LHCN-M2 (cell line): ENCODE measurements at regions not wholly inside any gene's neighbourhood (a gene's known extent, or its start where the extent isn't known, plus 50 kb on each side); places are given as distances from the start of the nearest gene placed in this dataset.
"Not testable (repeated sequence)": the region's sequence is repeated elsewhere in the genome, so short reads cannot be mapped to it uniquely, and the experiment has no call there.

Experiments
- DNase-seq: peaks from one replicate; pipeline ENCODE4 v3.0.0-alpha.2; 2012; ENCODE audit warnings: low read depth

DNA sequence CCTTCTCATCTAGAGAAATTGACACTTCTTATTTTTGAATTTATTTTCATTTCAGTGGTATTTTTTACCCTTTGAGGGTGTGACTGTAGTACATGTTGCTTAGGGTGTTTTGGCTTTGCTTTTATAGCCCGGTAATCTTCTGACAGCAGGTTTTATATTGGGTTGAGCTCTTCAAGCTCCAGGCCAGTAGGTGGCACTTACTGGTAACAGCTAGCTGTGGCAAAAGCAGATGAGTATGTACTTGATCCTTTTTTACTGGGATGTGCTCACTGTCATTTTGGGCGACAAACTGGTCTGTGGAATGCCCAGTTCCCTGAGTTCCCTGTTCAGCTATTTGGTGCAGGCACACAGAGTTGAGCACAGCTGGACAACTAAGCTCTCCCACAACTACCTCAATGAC is 916.2 kb upstream of the B3GALT2 start:
- DNase-seq = peak; percentile 5

DNA sequence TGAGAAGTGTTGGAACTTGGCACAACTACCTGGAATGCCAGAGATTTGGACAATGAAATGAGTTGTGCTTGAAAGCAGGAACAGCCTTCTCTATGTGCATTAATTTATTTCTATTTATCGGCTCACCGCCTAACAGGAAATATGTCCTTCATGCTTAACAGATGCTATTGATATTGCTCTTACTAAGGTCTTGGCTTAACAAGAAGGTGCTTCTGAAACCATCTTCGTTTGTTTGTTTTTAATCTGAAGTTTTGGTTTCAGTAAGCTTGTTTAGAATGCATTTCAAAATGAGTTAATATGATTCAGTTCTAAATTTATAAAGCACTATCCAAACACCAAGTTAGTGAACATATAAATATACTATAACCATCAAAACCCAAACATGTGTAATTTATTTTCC is 898.3 kb upstream of the B3GALT2 start:
- no peak for DNase-seq

DNA sequence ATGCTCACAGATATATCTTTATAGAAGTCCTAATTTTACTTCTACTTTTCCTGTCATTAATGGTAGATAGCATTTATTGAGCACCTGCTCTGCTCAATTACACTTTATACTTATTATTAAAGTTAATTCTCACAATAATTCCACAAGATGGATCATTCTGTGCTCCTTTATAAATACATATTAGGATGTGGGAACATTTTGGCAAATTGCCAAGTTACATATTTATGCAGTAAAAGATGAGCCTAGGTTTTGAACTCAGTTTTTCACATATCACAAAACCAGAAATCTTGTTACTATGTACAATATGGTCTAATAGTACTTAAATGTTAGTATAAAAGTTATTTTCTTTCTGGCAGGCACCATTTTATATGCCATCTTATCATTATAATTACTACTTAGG is 895.0 kb upstream of the B3GALT2 start:
- DNase-seq = no peak

DNA sequence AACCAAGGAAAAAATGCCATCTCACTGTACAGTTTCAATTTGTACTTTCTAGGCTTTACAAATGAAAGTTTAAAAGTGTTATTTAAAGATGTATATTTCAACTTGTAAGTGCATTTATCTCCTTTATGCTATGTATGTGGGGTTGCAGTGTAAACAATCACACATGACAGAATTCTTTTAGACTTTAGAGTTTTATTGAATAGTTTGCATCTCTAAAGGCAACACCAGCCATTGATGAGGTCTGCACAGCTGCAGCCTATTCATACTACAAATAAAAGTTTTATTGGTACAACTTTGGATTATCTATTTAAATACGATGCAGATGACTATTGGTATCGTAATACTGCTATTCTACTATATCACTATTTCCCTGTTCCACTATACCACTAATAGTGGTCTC is 894.4 kb upstream of the B3GALT2 start:
- no peak for DNase-seq

DNA sequence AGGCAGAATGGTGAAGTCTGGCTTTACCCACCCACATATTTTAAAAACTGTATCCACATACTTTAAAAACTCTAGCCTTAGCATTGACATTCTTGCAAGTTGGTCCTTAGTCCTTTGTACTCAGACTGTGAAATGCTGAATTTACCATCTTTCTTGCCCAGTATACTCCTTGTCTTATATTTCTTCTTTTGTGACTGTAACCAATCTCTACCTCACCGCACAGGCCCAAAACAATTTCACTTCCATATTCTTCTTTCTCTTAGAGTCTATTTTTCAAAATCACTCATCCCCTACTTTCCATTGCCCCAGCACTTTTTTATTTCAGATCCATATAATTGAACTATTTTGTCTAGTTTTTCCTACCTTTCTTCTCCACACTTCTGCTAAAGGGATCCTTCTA is 892.4 kb upstream of the B3GALT2 start:
- no peak for DNase-seq

DNA sequence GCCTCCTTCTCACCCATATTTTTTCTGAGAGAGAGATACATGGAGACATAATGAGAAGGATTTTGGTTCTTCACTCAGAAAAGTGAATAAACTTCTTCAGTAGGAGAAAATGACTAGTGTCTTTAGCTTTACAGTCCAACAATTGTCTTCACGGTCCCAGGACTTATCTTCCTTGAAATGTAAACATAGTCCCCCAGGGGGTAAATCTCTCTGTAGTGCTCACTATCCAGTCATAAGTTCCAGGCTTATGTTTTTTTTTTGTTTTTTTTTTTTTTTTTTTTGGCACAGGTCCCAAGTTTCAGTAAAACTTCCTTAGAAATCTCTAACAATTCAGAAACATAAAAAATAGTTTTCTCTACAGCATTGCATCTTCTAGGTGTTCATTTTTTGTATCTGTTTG is 890.2 kb upstream of the B3GALT2 start:
- peak; percentile 35 for DNase-seq

DNA sequence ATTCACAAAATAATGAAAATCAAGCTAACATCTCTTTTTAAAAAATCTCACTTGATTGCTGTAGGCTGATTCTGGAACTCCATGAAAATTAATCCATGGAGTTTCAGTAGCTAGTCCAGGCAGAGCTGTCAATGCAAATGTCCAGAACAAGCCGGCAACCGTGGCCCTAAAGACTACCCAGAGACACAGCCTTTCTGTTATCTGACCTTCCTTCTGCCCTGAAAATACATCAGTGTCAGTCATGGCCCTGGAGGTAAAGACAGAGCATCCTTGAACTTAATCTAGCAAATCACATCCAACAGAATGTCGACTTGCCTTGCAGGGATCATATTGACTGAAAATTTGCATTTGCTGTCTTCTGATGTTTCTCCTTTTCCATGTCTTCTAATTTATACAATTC is 887.4 kb upstream of the B3GALT2 start:
- no peak for DNase-seq

DNA sequence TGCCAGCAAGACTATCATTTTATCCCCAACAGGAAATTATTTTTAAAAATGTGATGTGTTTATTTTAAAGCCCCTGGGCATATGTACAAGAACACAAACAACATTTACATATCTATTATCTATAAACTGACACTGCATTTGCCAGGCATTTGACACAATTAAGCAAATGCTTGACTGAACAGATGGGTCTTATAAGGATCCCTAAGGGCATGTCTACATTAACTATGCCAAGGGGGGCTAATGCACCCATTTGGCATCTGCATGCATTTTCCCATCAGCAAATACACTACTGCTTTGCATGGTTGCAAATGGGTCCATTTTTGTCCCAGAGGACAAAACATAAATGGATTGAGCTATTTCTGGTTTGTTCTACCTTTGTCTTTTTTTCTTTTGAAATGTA is 884.8 kb upstream of the B3GALT2 start:
- no peak for DNase-seq

DNA sequence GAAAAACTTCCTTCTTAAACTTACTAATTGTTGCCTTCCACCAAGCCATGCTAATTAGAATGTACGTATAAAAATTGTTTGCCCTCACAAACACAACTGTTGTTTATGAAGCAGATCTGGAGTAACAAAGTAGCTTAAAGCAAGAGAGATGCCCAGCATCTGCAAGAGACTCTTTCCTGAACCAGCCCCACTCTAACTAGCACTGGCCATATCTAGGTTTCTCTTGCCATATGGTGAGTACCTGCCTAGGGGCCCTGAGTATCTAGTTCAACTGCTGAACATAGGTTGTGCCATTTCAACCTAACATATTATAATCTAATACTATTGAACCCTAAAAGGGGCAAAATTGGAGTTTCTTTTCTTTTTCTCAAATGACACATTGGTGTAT is 883.4 kb upstream of the B3GALT2 start:
- no peak for DNase-seq

DNA sequence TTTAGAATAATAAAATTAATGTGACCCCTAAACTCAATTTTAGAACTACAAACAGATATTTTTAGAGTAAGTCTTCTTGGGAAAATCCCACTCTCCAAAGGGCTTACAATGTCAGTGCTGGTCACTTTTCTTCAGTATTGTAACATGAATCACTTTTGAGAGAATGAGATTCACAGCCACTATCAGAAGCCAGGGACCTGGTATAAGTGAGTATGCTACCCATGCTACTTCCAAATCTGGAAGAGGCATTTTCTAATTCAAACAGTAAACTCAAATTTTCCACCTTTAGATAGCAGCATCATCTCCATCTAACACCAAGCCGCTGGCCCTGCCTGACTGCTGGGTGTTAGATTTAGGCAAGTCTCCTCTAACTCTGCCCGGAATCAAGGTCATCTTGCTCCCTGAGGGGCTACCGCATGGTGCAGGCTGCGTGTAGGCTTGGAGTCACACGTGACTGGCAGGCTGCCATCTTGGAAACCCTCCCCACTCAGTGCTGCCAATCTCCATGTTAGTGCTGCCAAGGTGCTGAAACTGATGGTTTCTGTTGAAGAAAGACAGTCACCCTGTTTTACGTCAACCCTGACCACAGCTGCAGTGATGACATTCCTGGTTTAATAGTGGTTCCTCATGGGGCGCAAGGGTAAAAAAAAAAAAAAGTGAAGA is 882.9 kb upstream of the B3GALT2 start:
- no peak for DNase-seq

DNA sequence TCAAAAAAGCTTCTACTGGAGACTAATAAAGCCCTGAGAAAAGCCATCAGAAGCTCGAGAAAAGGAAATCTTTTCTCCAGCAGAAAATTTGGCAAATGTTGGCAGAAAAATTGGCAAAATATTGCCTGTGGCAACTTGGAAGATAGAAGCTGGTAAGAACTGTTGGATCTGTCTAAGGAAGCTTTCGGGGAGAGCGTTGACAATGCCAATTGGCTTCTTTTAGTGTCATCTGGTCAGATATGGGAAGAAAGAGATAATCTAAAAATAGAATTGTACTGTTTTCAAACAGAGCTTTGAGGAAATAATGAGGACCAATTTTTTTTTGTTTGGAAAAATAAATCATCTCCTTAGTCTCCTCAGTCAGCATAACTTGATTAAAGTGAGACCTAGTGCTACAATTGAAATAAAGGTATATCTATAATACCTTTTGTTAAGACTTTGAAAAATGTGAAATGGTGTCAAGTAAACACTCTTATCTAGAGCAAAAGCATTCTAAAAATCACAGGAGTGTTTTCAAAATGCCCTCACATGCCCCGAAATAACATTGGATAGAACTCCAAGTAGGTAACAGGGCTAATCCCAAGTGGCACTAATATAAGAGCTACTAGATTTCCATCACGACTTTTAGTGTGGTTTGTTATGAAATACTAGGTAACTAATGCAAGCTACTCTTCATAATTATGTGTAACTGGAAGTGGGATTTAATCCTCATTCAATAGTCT is 882.2 kb upstream of the B3GALT2 start:
- DNase-seq = no peak

DNA sequence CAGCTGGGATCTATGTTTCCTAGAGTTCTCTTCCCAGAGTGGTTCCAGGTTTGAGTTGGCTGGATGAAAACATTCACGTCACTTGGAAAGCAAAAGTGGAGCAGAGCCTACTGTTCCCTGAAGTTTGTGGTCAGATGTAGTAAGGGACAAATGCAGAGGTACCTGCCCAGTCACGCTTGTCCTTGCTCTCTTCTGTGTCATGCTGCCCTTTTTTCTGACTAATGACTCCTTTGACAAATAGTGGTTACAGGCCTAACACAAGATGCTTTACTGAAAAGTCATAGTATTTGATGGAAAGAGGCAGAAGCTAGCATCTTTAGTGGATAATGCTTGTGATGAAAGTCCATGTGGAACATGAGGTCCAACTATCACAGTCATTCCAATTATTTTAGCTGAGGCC is 881.4 kb upstream of the B3GALT2 start:
- DNase-seq = peak; percentile 74

DNA sequence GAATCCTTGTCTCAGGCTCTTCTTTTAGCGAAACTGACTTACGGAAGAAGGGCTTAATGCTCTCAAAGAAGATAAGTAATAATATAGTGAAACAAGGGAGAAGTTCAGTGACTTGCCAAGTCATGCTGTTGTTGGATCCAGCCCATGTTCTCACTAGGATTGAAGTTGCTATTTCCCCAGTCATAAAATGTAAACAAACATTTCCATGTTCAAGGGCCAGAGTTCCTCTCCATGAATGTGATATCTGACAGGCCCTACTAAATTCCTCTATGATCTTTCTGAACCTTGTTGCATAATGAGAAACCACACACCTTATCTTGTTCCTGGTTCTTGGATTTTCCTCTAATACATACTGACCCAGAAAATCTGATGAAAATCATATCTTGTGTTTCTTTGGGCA is 876.5 kb upstream of the B3GALT2 start:
- DNase-seq = no peak

DNA sequence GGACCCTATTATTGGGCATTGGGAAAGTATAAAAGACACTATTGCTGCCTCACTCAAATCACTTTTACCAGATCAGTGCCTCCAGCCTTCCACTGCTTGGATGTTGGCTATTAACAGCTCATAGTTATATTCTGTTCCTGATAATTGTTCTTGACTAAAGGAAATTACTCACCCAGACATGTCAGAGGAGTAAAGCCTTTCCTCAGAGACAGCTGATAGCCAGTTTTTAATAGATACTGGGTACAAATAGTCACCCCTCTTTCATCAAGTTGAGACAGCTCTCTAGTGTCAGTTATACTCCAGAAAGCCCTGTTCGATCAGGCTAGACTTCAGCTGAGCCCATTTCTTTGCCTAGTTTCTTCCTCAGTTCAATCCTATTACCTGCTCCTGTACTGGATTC is 876.1 kb upstream of the B3GALT2 start:
- DNase-seq = no peak

DNA sequence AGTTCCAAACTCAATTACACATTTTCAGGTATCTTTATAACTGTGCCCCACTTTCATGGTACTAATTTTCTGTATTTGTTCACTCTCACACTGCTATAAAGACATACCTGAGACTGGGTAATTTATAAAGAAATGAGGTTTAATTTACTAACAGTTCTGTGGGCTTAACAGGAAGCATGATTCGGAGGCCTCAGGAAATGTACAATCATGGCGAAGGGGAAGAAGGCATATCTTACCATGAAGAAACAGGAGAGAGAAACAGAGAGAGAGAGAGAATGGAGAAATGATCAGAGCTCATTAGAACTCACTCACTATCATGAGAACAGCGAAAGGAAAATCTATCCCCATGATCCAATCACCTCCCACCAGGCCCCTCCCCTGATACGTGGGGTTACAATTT is 874.1 kb upstream of the B3GALT2 start:
- DNase-seq = no peak

DNA sequence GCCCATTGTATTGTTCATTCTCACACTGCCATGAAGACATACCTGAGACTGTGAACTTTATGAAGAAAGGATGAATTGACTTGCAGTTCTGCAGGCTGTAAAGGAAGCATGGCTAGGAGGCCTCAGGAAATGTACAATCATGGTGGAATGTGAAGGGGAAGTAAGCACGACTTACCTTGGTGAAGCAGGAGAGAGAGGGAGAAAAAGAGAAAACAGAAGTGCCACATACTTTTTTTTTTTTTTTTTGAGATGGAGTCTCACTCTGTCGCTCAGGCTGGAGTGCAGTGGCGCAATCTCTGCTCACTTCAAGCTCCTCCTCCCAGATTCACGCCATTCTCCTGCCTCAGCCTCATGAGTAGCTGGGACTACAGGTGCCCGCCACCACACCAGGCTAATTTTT is 871.9 kb upstream of the B3GALT2 start:
- not testable (repeated sequence) for DNase-seq

DNA sequence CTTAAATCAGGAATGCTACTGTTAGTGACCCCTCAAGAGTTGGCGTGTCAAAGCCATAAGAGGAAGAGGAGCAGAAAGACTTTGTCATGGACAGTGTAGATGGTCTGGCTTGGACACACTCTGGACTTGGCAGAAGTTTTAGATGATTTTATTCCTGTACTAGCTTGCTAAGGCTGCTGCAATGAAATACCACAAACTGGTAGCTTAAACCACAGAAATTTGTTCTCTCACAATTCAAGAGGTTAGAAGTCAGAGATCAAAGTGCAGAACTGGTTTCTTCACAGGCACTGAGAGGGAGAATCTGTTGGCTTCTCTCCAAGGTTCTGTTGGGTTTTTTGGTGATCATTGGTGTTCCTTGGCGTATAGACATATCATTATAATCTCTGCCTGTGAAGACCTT is 869.8 kb upstream of the B3GALT2 start:
- DNase-seq = peak; percentile 41

DNA sequence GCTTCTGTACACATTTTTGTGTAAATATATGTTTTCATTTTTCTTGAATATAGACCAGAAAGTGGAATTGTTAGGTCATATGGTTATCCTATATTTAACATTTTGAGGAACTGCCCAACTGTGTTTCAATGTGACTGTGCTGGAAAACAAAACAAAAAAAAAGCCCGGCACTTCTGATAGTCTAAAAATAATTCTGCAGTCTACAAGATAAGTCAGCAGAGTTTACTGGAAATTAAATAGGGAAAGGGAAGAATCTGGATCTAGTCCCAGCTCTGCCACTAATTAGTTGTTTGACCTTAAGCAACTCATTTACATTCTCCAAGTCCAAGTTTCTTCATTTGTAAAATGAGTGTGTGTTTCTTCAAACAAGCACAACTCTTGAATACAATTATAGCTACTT is 869.1 kb upstream of the B3GALT2 start:
- DNase-seq = no peak

DNA sequence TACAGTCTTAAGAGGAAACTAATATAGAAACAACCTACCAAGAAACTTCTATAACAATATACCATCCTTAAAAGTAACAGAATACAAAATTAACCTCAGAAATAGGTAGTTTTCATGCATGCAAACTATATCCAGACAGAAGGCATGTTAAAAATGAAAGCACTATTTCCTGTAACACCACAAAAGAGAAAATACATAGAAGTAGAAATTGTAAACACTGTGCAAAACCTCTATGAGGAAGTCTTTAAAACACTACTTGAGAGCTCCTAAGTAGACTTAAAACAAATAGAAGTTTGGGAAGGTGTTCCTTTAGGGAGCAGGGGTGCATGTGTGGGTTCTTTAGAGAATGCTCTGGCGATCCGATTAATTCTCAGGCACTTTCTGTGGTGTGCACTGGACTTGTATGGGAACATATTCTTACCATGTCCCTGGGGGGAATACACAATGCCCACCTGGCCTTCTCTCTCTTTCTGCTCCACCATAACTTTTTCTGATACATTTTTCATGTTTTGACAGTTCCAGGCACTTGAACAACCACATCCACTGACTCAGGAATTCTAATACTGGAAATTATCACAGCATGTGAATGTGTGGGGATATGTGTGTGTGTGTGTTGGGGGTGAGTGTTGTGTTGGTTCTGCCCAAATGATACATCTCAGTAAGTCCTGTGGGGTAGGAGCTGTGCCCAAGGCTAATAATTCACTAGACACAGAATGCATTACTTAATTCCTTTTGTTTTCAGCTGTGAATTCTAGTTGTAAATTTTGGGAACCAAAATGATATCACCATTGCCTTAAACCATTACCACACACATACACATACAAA is 866.3 kb upstream of the B3GALT2 start:
- no peak for DNase-seq

DNA sequence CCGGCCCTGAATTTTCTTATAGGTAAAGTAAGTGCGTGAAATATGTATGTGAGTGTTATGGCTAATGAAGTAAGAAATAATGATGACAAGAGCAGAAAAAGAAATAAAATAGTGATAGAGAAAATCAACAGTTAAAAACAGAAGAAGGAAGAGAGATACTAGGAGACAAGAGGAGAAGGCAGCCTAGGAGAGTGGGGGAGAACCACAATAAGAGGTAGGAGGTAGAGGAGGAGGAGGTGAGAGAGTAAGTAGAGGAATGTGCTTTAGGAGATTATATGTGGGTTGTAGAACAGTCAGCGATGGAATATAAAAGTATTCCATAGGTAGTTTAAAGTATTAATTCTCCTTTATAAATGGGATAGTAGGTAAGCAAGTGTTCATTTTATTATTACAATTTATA is 861.5 kb upstream of the B3GALT2 start:
- DNase-seq = no peak

DNA sequence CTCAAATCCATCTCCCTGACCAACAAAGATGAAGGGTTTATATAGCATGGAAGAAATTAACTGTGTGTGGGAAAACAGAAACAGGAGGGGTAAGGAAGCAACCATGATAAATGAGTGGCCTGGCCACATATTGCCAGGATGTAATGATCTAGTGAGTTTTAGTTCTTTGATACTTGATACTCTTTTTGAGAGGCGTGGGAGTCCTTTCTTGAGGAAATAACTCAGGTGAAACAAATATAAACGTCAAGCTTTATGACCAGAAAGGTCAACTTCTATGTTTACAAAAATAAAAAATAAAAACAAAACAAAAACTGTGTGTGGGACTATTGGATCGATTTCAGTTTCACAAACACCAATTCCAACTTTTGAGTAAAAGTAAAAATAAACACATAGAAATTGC is 860.8 kb upstream of the B3GALT2 start:
- DNase-seq = no peak

DNA sequence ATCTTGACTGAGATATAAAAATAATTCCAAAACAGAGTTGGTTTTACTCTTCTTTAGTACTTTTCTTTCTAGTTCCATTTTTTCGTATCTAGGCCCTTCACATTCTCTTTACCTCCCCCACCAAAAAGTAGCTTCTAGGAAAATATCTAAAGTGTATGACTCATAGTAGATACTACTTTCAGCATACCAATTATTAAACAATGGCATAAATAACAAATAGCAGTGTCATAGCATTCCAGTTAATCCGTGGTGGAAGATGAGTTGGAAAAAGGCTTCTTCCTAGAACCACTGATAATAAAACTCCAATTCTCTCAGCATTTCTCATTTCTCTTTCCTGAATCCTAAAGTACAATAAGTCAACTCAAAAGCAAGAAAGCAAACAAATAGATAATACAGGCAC is 859.0 kb upstream of the B3GALT2 start:
- DNase-seq = peak; percentile 49

DNA sequence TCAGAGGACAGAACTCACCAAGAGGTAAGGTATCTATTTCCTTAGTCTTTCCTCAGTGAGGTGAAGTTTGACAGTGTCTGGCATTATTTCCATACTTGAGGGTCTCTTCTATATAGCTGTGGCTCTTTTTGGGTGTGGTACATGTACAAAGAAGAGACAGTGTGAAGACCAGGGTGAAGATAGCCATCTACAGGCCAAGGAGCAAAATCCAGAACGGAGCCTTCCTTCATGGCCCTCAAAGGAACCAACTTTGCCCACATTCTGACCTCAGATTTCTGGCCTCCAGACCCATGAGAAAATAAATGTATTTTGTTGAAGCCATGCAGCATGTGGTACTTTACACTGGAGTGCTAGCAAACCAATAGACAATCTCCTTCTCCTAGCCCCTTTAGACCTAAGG is 858.5 kb upstream of the B3GALT2 start:
- no peak for DNase-seq
